ENCODE measurements at regions not wholly inside any gene's neighbourhood (a gene's known extent, or its start where the extent isn't known, plus 50 kb on each side); places are given as distances from the start of the nearest gene placed in this dataset.
"Not testable (repeated sequence)": the region's sequence is repeated elsewhere in the genome, so short reads cannot be mapped to it uniquely, and the experiment has no call there.

DNA sequence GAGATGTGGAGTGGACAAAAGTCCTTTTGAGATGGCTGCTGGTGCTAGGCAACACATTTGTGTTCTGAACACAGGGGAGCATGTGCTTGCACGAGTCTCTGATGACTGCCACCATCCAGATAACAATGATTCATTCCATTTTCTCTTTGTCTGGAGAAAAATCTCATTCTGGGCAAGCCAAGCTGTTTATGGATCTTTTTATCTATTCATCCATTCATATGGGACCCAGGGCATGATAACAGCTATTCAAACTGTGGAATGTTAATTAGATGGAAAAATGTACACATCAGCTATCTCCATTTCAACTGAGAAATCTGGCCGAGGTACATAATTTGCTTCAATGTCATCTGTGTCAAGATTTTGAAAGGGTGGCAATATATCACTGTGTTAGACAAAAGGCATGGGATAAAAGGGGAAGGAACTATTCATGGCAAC lies 117.5 kb upstream of the ZBED5 start:
- DNase-seq (ENCODE audit: low spot score in 2 of 2): no peak
- Mint-ChIP-seq H3K4me1 (peaks cover 30% of the 10 kb centered on the region), H3K27ac (no peak overlapping the region), H3K36me3 (peaks cover 2% of the 10 kb centered on the region), H3K9me3 (peaks cover 12% of the 10 kb centered on the region), H3K27me3 (no peaks in the 10 kb centered on the region), H3K4me3 (no peak overlapping the region)
- no peak for ATAC-seq (ENCODE audit: low read depth)

DNA sequence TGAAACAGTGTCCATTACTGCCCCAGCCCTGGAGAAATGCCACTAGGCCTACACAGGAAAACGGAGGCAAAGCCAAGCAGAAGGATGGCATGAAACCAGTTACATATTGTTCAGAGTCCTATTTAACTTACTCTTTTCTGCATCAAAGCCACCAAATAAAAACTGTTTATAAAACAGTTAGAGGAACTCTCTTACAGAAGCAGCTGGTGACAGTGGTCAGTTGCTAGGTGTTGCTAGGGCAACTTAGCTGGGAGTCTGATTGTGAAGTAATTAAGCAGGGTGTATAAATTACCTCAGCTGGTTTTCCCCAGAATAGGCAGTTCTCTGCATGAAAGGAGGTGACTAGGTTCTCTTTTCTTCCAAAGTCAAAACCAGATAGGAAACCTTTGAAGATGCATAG lies 115.6 kb upstream of the ZBED5 start:
- Mint-ChIP-seq H3K9me3 (peaks cover 4% of the 10 kb centered on the region), H3K27ac (no peak overlapping the region), H3K4me3 (no peak overlapping the region), H3K4me1 (peaks cover 17% of the 10 kb centered on the region), H3K36me3 (peaks cover 2% of the 10 kb centered on the region), H3K27me3 (no peaks in the 10 kb centered on the region)
- no peak for DNase-seq (ENCODE audit: low spot score in 2 of 2)
- ATAC-seq (ENCODE audit: low read depth): no peak

DNA sequence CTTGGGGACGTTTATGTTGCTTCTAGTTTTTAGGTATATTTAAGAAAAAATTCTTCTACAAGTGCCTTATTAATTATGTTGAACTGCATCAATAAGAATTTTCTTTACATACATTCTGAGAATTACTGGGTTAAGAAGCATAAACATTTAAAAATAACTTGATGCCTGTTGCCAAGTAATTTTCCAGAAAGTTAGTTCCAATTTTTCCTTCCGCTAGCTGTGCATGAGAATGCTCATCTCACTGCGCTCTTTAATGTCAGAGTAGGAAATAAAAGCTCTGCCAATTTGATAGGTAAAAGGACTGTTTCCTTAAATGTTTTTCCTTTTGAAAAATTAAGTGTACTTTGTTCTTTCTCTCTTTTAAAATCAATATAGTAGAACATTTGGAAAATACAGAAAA lies 113.1 kb upstream of the ZBED5 start:
- ATAC-seq (ENCODE audit: low read depth) (no peak), DNase-seq (ENCODE audit: low spot score in 2 of 2) (no peak)
- Mint-ChIP-seq H3K4me1 (peaks cover 5% of the 10 kb centered on the region), H3K4me3 (no peak overlapping the region), H3K27me3 (no peaks in the 10 kb centered on the region), H3K27ac (no peak overlapping the region), H3K36me3 (no peaks in the 10 kb centered on the region), H3K9me3 (peaks cover 4% of the 10 kb centered on the region)

DNA sequence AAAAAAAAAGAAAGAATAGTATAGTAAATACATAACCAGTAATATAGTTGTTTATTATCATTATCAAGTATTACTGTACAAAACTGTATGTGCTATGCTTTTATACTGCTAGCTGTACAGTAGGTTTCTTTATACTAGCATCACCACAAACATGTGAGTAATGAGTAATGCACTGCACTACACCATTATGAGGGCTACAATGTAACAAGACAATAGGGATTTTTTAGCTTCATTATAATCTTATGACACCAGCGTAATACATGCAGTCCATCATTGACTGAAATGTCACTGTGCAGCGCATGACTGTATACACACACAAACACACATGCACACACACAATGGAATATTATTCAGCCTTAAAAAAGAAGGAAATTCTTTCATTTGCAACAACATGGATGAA lies 111.5 kb upstream of the ZBED5 start:
- peaks cover 7% of the 10 kb centered on the region for H3K36me3 Mint-ChIP-seq
- peaks cover 5% of the 10 kb centered on the region for H3K4me1 Mint-ChIP-seq
- H3K27me3 Mint-ChIP-seq: peaks cover 2% of the 10 kb centered on the region
- H3K4me3 Mint-ChIP-seq: no peak overlapping the region
- DNase-seq (ENCODE audit: low spot score in 2 of 2) (no peak), ATAC-seq (ENCODE audit: low read depth) (no peak)
- no peak overlapping the region for H3K27ac Mint-ChIP-seq
- H3K9me3 Mint-ChIP-seq: peaks cover 7% of the 10 kb centered on the region

DNA sequence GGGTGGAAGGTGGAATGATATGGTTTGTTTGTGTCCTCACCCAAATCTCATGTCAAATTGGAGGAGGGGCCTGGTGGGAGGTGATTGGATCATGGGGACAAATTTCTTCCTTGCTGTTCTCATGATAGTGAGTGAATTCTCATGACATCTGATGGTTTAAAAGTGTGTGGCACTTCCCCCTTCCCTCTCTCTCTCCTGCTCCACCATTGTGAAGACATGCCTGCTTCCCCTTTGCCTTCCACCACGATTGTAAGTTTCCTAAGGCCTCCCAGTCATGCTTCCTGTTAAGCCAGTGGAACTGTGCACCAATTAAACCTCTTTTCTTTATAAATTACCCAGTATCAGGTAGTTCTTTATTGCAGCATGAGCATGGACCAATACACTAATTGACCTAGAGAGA lies 99.0 kb upstream of the ZBED5 start:
- not testable (repeated sequence) for H3K4me3 Mint-ChIP-seq; ATAC-seq (ENCODE audit: low read depth); DNase-seq (ENCODE audit: low spot score in 2 of 2); H3K27me3 Mint-ChIP-seq; H3K27ac Mint-ChIP-seq; H3K4me1 Mint-ChIP-seq
- Mint-ChIP-seq H3K36me3 (peaks cover 11% of the 10 kb centered on the region), H3K9me3 (peaks cover 12% of the 10 kb centered on the region)

DNA sequence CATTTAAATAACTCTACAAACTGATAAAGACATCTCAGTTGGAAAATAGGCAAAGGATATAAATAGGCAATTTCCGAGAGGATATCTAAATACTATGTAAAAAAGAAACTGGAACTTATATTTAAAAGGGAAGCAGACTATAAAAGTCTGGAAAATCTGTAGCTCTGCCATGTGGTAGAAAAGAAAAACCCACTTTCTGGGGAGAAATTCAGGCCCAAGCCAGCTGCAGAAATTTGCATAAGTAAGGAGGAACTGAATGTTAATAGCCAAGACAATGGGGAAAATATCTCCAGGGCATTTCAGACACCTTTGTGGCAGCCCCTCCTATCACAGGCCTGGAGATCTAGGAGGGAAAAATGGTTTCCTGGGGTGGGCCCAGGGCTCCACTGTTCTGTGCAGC lies 97.8 kb upstream of the ZBED5 start:
- H3K27ac Mint-ChIP-seq: no peak overlapping the region
- ATAC-seq (ENCODE audit: low read depth): no peak
- peaks cover 12% of the 10 kb centered on the region for H3K9me3 Mint-ChIP-seq
- DNase-seq (ENCODE audit: low spot score in 2 of 2): no peak
- no peak overlapping the region for H3K4me3 Mint-ChIP-seq
- peaks cover 11% of the 10 kb centered on the region for H3K36me3 Mint-ChIP-seq
- peaks cover 2% of the 10 kb centered on the region for H3K4me1 Mint-ChIP-seq
- peaks cover 8% of the 10 kb centered on the region for H3K27me3 Mint-ChIP-seq

DNA sequence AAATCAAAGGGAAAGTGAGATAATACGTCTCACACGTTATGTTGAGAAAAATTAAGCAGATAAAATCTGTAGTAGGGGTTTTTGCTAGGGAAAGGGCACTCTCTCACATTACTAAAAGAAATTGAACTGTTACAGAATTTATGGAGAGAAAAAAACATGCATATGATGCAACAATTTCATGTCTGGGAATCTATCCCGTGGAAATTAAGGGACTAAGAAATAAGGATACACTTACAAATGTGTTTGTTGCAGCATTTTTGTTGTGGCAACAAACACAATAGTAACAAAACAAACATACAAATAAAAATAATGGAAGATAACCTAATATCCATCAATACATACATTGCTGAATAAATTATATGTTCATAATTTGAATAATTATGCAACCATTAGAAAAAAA lies 96.3 kb upstream of the ZBED5 start:
- H3K4me3 Mint-ChIP-seq: no peak overlapping the region
- H3K4me1 Mint-ChIP-seq: peaks cover 2% of the 10 kb centered on the region
- H3K27ac Mint-ChIP-seq: no peak overlapping the region
- H3K9me3 Mint-ChIP-seq: peaks cover 8% of the 10 kb centered on the region
- no peak for DNase-seq (ENCODE audit: low spot score in 2 of 2)
- H3K27me3 Mint-ChIP-seq: peaks cover 9% of the 10 kb centered on the region
- peaks cover 10% of the 10 kb centered on the region for H3K36me3 Mint-ChIP-seq
- ATAC-seq (ENCODE audit: low read depth): no peak

DNA sequence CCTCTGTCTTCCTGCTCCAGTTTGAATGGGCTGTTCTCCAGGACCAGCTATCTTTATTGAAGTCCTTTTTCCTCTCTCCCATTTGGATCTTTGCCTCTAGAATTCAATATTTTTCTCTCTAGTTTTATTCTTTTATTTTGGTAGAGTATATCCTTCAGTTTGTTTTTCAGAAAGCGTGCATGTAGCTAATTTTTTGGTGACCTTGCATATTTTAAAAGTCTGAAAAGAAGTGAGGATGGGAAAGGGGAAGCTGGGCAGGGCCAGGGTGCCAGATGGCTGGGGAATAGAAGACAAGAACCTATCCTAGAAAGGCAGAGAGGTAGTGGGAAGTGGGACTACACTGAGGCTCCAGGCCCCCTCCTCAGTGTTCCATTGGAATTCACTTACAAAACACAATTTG lies 95.0 kb upstream of the ZBED5 start:
- Mint-ChIP-seq H3K9me3 (peaks cover 7% of the 10 kb centered on the region), H3K4me1 (peaks cover 2% of the 10 kb centered on the region), H3K36me3 (peaks cover 7% of the 10 kb centered on the region), H3K4me3 (no peak overlapping the region), H3K27ac (no peak overlapping the region), H3K27me3 (peaks cover 9% of the 10 kb centered on the region)
- ATAC-seq (ENCODE audit: low read depth): no peak
- no peak for DNase-seq (ENCODE audit: low spot score in 2 of 2)

DNA sequence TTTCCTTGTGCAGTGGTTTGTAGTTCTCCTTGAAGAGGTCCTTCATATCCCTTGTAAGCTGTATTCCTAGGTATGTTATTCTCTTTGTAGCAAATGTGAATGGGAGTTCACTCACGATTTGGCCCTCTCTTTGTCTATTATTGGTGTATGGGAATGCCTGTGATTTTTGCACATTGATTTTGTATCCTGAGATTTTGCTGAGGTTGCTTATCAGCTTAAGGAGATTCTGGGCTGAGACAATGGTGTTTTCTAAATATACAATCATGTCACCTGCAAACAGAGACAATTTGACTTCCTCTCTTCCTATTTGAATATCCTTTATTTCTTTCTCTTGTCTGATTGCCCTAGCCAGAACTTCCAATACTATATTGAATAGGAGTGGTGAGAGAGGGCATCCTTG lies 90.1 kb upstream of the ZBED5 start:
- DNase-seq (ENCODE audit: low spot score in 2 of 2); H3K27me3 Mint-ChIP-seq; H3K4me1 Mint-ChIP-seq; H3K36me3 Mint-ChIP-seq; H3K9me3 Mint-ChIP-seq; H3K4me3 Mint-ChIP-seq; ATAC-seq (ENCODE audit: low read depth); H3K27ac Mint-ChIP-seq: not testable (repeated sequence)

DNA sequence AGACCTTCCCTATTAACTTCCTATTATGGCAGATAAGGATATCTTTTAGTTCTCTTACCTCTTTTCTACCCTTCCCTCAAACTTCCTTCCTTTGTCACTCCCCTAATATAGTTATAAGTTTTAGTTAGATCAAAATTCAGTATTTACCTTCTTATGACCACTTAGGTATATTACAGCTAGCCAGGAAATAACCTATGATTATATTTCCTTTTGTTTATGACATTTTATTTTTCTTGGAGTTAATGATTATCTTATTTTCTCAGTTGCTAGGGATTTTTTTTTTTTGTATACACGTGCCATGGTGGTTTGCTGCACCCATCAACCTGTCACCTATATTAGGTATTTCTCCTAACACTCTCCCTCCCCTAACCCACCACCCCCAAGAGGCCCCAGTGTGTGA lies 88.2 kb upstream of the ZBED5 start:
- H3K27me3 Mint-ChIP-seq: peaks cover 4% of the 10 kb centered on the region
- DNase-seq (ENCODE audit: low spot score in 2 of 2) (no peak), ATAC-seq (ENCODE audit: low read depth) (no peak)
- H3K9me3 Mint-ChIP-seq: no peaks in the 10 kb centered on the region
- H3K4me1 Mint-ChIP-seq: no peaks in the 10 kb centered on the region
- no peak overlapping the region for H3K4me3 Mint-ChIP-seq
- H3K36me3 Mint-ChIP-seq: no peaks in the 10 kb centered on the region
- no peak overlapping the region for H3K27ac Mint-ChIP-seq

DNA sequence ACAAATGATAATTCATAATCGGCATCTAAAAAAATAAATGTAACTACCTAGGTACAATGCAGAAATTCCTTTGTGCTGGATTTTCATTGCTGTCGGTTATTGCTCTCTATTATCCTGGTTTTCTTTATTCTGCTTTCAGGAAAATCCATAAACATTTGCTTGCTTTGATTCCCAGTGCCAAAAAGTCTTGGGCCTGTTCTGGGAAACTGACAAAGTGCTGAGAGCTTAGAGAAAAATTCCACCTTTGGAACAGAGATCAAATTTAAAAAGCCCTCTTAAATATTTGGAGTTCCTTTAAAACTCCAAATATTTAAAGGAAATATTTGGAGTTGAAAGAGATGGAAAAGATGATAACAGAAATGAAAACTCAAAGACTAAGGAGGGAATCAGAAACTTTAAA lies 87.3 kb upstream of the ZBED5 start:
- Mint-ChIP-seq H3K27me3 (peaks cover 3% of the 10 kb centered on the region), H3K27ac (no peak overlapping the region)
- no peak for DNase-seq (ENCODE audit: low spot score in 2 of 2)

DNA sequence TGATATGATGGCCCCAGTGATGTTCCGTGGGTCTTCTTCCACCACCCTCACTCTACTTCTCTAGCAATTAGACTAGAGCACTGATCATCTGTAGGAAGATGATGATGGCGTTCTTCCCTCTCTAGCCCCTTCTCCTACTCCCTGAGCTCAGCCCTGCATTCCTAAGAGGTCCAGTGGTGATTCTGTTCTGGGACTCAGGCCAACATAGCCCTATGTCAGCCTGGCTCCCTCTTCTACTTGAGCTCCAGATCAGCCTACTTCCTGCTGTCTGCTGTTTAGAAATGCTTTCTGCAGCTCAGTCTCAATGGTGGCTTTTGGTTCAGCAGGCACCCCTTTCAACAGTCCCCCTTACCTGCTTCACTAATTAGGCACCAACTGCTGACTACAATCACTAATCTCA lies 86.1 kb upstream of the ZBED5 start:
- Mint-ChIP-seq H3K36me3 (no peaks in the 10 kb centered on the region), H3K27me3 (no peaks in the 10 kb centered on the region), H3K27ac (no peak overlapping the region), H3K9me3 (no peaks in the 10 kb centered on the region), H3K4me1 (no peaks in the 10 kb centered on the region), H3K4me3 (no peak overlapping the region)
- no peak for DNase-seq (ENCODE audit: low spot score in 2 of 2)
- no peak for ATAC-seq (ENCODE audit: low read depth)

More for the DNA sequence above, 87.3 kb upstream of the ZBED5 start:
- Mint-ChIP-seq H3K4me1 (no peaks in the 10 kb centered on the region), H3K36me3 (no peaks in the 10 kb centered on the region), H3K4me3 (no peak overlapping the region), H3K9me3 (no peaks in the 10 kb centered on the region)
- ATAC-seq (ENCODE audit: low read depth): no peak

DNA sequence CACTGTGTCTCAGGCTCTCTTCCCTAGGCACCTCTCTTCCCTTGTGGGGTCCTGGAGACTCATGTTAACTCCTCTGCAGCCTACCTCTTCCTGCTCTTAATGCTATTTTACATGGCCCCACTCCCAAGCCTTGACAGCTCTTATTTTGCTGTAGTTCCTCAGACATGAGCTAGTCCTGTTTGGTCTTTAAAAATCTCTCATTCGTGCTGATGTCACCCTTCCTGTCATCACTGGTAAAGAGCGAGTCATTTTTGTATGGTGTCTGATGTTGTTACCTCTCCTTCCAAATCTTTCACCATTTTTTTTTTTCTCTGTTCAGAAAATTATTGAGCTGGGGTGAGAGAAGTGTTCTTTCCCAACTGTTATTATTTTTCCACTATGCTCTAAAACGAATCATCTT lies 84.8 kb upstream of the ZBED5 start:
- no peaks in the 10 kb centered on the region for H3K36me3 Mint-ChIP-seq

DNA sequence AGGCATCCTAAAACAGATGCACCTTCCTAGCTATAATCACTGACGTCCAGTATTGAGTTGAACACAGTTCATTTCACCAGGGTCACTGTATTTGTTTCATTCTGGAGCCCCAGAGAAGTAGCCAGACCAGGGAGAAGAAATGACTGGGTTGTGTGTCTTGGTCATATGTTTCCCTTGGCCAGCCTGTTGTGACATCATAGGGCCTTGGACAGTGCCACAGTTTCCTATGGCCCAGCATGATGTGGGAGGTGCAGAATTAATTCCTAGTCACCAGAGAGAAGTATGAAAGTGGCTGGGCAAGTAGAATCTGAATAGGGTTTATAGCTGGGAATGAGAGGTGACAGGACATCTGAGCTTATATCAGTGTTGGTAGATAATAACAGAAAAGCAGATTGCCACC lies 84.0 kb upstream of the ZBED5 start:
- H3K27me3 Mint-ChIP-seq: no peaks in the 10 kb centered on the region

More for the DNA sequence above, 84.8 kb upstream of the ZBED5 start:
- no peaks in the 10 kb centered on the region for H3K27me3 Mint-ChIP-seq
- H3K4me3 Mint-ChIP-seq: no peak overlapping the region
- DNase-seq (ENCODE audit: low spot score in 2 of 2): no peak
- no peaks in the 10 kb centered on the region for H3K4me1 Mint-ChIP-seq
- H3K27ac Mint-ChIP-seq: no peak overlapping the region
- ATAC-seq (ENCODE audit: low read depth): no peak
- H3K9me3 Mint-ChIP-seq: no peaks in the 10 kb centered on the region

DNA sequence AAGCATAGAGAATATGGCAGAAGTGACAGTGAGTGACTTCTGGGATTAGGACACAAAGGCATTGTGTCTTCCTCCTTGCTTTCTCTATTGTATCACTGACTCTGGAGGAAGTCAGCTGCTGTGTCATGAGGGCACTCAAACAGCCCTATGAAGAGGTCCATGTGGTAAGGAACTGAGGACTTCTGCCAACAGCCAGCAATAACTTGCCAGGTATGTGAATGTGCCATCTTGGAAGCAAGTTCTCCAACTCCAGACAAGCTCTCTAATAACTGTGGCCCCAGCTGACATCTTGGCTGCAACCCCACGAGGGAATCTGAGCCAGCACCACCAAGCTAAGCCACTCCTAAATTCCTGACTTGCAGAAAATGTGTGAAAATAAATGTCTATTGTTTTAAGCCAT lies 83.6 kb upstream of the ZBED5 start:
- ATAC-seq (ENCODE audit: low read depth) (no peak), DNase-seq (ENCODE audit: low spot score in 2 of 2) (no peak)
- Mint-ChIP-seq H3K27me3 (no peaks in the 10 kb centered on the region), H3K9me3 (no peaks in the 10 kb centered on the region), H3K36me3 (no peaks in the 10 kb centered on the region), H3K27ac (no peak overlapping the region), H3K4me1 (no peaks in the 10 kb centered on the region), H3K4me3 (no peak overlapping the region)

More for the DNA sequence above, 84.0 kb upstream of the ZBED5 start:
- Mint-ChIP-seq H3K9me3 (no peaks in the 10 kb centered on the region), H3K4me3 (no peak overlapping the region), H3K36me3 (no peaks in the 10 kb centered on the region), H3K27ac (no peak overlapping the region), H3K4me1 (no peaks in the 10 kb centered on the region)
- no peak for ATAC-seq (ENCODE audit: low read depth)
- DNase-seq (ENCODE audit: low spot score in 2 of 2): no peak

Measured in memory B cell (primary cell).